Muscle layer of duodenum (tissue), 2 donors: ENCODE measurements at regions not wholly inside any gene's neighbourhood (a gene's known extent, or its start where the extent isn't known, plus 50 kb on each side); places are given as distances from the start of the nearest gene placed in this dataset.

Experiments
- H3K27ac ChIP-seq: one replicate; pipeline ENCODE4 v1.7.0; 2013; ENCODE audit warnings: mild to moderate bottlenecking, low read length
- H3K27me3 ChIP-seq: one replicate; pipeline ENCODE4 v1.7.0; 2013; ENCODE audit warnings: low read depth, mild to moderate bottlenecking, control low read depth, low read length
- H3K36me3 ChIP-seq, 2 donors: one replicate each; pipeline ENCODE4 v1.7.0; 2013; ENCODE audit warnings: low read length in 2 of 2, control low read depth in 1 of 2, mild to moderate bottlenecking in 1 of 2; ENCODE audit not compliant: insufficient read depth in 2 of 2, control insufficient read depth in 1 of 2
- H3K4me1 ChIP-seq, 2 donors: one replicate each; pipeline ENCODE4 v1.7.0; 2013; ENCODE audit warnings: low read length in 2 of 2, mild to moderate bottlenecking in 2 of 2, control low read depth in 1 of 2, moderate library complexity in 1 of 2; ENCODE audit not compliant: insufficient read depth in 2 of 2, control insufficient read depth in 1 of 2
- H3K4me3 ChIP-seq, 2 donors: one replicate each; pipeline ENCODE4 v1.7.0; 2013; ENCODE audit warnings: low read length in 2 of 2, low read depth in 1 of 2, mild to moderate bottlenecking in 1 of 2
- H3K9me3 ChIP-seq, 2 donors: one replicate each; pipeline ENCODE4 v1.7.0; 2013; ENCODE audit warnings: low read length in 2 of 2, control low read depth in 1 of 2, mild to moderate bottlenecking in 1 of 2; ENCODE audit not compliant: control insufficient read depth in 1 of 2
- donor health status: healthy.

DNA sequence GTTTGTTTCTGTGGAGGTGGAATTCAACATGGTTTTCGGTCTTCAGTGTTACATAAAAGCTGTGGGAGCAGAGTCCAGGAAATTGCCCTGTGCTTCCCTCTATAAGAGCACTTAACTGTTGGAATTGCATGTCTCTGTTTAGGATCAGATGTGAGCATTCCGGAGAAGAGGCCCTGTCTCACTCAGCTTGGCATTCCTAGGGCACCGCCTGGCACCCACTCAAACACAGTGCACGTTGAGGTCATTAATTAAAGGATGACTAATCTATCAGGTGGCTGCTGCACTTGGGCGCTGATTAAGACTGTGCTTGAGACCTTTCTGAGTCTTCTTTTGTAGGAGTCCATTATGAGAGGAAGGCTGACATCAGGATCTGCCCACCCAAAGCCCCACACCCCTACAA lies 82.8 kb upstream of the VIPR2 start:
- Histone ChIP-seq H3K27me3 (no peaks in the 10 kb centered on the region), H3K36me3 (no peaks in the 10 kb centered on the region), H3K9me3 (no peaks in the 10 kb centered on the region), H3K4me1 (no peaks in the 10 kb centered on the region), H3K27ac (no peak overlapping the region), H3K4me3 (no peak overlapping the region)

DNA sequence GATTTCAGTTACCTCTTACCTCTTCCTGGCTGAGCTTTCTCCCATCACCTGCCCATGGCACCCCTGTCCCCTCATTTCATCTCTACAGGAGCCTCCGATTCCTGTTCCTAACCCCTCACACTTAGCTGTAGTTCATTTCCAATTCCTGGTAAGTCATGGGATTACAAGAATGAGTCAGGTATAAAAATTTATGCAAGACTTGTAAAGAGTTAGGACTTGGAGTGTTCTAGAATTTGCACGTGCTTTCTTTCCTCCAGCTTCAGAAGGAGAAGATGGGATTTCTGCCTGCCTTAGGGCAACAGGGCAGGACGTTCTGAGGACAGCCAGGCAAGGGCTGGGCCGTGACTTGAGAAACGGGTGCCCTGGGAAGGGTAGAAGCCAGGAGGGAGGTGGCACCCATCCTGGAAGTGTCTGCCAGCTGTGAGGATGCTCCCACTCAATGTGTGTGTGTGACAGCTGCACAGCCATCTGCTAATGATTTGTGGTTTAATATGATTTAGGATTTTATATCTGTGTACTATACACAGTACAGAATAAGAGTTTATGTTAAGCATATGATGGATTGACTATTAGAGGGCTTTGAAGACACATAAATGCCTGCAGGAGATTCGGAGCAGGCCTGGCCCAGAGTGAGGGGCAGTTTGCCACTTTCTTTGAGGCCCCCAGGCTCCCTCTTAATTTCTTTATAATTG lies 81.5 kb upstream of the VIPR2 start:
- no peaks in the 10 kb centered on the region for H3K9me3 ChIP-seq
- H3K36me3 ChIP-seq: no peaks in the 10 kb centered on the region
- H3K27me3 ChIP-seq: no peaks in the 10 kb centered on the region
- no peak overlapping the region for H3K4me3 ChIP-seq
- no peaks in the 10 kb centered on the region for H3K4me1 ChIP-seq
- no peak overlapping the region for H3K27ac ChIP-seq

DNA sequence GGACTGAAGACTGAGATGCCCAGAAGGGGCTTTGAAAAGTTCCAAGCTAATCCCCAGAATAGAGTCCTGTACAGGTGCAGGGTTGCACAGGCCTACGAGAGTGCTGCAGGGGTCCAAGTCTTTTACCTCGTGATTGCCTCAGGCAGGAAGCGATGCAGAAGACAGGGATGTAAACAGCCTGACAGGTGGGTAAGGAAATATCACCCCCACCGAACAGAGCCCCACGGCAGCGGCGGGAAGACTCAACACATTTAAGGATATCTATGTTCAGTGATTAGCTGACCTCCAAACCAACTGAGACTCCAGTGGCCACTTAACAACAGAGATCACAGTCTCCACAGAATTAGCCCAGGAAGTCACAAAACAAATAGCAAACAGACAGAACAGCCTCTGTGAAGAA lies 73.9 kb upstream of the VIPR2 start:
- H3K9me3 ChIP-seq: no peaks in the 10 kb centered on the region
- H3K4me3 ChIP-seq: no peak overlapping the region
- H3K27ac ChIP-seq: no peak overlapping the region
- no peaks in the 10 kb centered on the region for H3K4me1 ChIP-seq
- no peaks in the 10 kb centered on the region for H3K27me3 ChIP-seq
- H3K36me3 ChIP-seq: no peaks in the 10 kb centered on the region

- no peaks in the 10 kb centered on the region for H3K9me3 ChIP-seq
- H3K4me3 ChIP-seq: no peak overlapping the region
- H3K36me3 ChIP-seq: no peaks in the 10 kb centered on the region
- H3K27ac ChIP-seq: no peak overlapping the region
- H3K27me3 ChIP-seq: no peaks in the 10 kb centered on the region
- no peaks in the 10 kb centered on the region for H3K4me1 ChIP-seq
These were observed 73.5 kb upstream of the VIPR2 start for GRCh38 chr7:159218170-159218569.

DNA sequence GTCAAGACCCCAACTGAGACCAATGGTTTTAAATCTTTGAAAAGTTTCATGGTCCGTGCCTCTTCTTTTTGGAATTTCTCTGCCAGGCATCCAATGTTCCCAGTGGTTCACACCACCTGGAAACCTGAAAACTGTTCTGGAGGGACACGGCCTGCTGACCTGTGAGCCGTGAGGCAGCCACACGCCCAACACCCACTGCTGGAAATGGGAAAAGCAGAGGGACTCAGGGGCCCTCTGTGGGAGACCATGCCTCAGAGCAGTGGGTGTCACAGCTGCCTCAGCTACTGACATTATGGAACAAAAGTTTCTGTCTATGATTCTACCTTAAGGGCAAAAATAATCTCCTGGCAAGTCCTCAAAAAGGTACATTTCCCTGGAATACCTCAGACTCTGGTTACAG lies 70.4 kb upstream of the VIPR2 start:
- Histone ChIP-seq H3K4me3 (no peak overlapping the region), H3K36me3 (no peaks in the 10 kb centered on the region), H3K9me3 (no peaks in the 10 kb centered on the region), H3K27ac (no peak overlapping the region), H3K27me3 (no peaks in the 10 kb centered on the region), H3K4me1 (peaks cover 0 to 8% of the 10 kb centered on the region in 2 donors)

- no peaks in the 10 kb centered on the region for H3K9me3 ChIP-seq
- peaks cover 0 to 8% of the 10 kb centered on the region in 2 donors for H3K4me1 ChIP-seq
- no peaks in the 10 kb centered on the region for H3K36me3 ChIP-seq
- H3K27me3 ChIP-seq: no peaks in the 10 kb centered on the region
- H3K27ac ChIP-seq: no peak overlapping the region
- no peak overlapping the region for H3K4me3 ChIP-seq
These were observed 68.6 kb upstream of the VIPR2 start for GRCh38 chr7:159213253-159213652.

- H3K27me3 ChIP-seq: no peaks in the 10 kb centered on the region
- H3K4me3 ChIP-seq: no peak overlapping the region
- no peak overlapping the region for H3K27ac ChIP-seq
- peaks cover 0 to 8% of the 10 kb centered on the region in 2 donors for H3K4me1 ChIP-seq
- H3K36me3 ChIP-seq: no peaks in the 10 kb centered on the region
- H3K9me3 ChIP-seq: no peaks in the 10 kb centered on the region
These were observed 67.6 kb upstream of the VIPR2 start for GRCh38 chr7:159212226-159212625.

DNA sequence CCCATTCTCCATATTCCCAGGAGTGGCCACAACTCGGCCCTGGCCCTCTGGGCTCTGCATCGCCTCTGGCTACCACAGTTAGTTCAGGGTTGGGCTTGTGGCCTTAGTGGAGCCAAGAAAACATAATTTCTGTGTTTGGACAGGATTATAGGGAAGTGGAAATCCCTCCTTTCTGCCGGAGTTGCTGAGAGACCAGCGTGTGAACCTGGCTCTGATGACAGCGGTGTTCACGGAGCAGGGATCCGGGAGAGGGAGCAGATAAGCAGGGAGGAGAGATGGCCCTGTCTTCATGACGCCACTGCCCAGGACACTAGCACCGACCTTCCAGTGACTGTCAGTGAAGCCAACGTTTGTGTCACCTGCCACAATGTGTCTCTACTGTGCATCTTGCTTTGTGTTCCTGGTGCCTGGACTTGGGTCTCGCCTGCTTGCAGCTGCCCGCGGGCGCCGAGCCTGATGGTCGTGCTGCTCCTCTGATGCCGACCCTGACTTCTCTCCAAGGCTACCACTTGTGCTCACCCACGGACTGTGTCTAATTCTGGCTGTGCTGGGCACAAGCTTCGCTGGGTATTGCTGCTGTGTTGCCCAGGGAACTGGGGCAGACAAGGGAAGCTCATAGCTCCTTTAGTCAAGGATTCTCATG lies 67.0 kb upstream of the VIPR2 start:
- Histone ChIP-seq H3K4me3 (no peak overlapping the region), H3K36me3 (no peaks in the 10 kb centered on the region), H3K27me3 (no peaks in the 10 kb centered on the region), H3K9me3 (no peaks in the 10 kb centered on the region), H3K4me1 (peaks cover 0 to 8% of the 10 kb centered on the region in 2 donors), H3K27ac (no peak overlapping the region)

DNA sequence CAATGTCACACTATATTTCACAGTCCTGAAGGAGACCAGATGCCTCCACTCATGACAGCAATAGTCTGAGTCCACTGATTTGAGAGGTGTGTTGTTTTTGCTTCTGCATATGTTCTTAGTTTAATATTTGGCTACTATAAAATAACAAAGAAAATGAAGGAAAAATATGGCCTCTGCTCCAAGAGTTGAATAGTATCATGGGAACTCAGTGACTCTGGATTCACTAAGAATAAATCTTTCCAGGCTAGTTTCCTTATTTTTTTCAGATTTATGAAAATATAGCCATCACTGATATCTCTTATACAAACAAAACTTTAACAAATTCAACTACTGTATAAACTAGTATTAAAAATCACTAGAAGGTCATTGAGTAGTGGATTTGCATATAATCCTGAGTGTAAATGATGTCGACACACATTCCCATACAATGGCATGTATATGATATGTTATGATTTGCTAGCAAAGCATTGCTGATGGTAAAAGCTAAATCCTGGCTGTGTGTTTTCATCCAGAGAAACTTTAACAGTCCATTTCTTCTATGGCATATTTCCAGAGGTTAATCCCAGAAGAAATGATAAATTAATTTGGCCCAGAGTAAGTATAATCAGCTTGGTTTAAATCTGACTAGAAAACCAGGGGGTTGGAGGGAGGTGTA lies 66.0 kb upstream of the VIPR2 start:
- H3K27me3 ChIP-seq: no peaks in the 10 kb centered on the region
- H3K27ac ChIP-seq: no peak overlapping the region
- no peaks in the 10 kb centered on the region for H3K36me3 ChIP-seq
- H3K4me1 ChIP-seq: peaks cover 0 to 8% of the 10 kb centered on the region in 2 donors
- no peaks in the 10 kb centered on the region for H3K9me3 ChIP-seq
- no peak overlapping the region for H3K4me3 ChIP-seq

DNA sequence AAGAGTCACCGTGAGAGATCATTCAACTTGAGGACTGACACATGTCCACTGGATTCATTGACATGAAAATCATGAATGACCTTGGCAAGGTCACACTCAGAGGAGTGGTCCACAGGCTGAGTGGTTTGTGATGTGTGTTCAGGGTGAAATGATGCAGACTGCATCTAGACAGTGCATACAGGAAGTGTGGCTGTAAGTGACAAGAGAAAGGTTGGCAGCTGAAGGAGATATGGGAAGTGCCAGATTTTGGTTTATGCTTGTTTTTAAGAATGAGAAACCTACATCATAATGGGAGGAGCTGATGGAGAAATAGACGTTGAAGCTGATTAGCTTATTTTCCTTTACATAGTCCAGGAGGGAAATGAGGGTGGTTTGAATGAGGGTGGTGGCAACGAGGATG lies 64.8 kb upstream of the VIPR2 start:
- H3K9me3 ChIP-seq: no peaks in the 10 kb centered on the region
- no peak overlapping the region for H3K27ac ChIP-seq
- H3K36me3 ChIP-seq: no peaks in the 10 kb centered on the region
- H3K4me3 ChIP-seq: no peak overlapping the region
- peaks cover 0 to 8% of the 10 kb centered on the region in 2 donors for H3K4me1 ChIP-seq
- H3K27me3 ChIP-seq: no peaks in the 10 kb centered on the region

GRCh38 chr7:159207951-159208350 lies 63.3 kb upstream of the VIPR2 start:
- Histone ChIP-seq H3K9me3 (no peaks in the 10 kb centered on the region), H3K4me1 (peaks cover 0 to 8% of the 10 kb centered on the region in 2 donors), H3K4me3 (no peak overlapping the region), H3K36me3 (no peaks in the 10 kb centered on the region), H3K27ac (no peak overlapping the region), H3K27me3 (no peaks in the 10 kb centered on the region)
